ENCODE measurements at regions not wholly inside any gene's neighbourhood (a gene's known extent, or its start where the extent isn't known, plus 50 kb on each side); places are given as distances from the start of the nearest gene placed in this dataset.

DNA sequence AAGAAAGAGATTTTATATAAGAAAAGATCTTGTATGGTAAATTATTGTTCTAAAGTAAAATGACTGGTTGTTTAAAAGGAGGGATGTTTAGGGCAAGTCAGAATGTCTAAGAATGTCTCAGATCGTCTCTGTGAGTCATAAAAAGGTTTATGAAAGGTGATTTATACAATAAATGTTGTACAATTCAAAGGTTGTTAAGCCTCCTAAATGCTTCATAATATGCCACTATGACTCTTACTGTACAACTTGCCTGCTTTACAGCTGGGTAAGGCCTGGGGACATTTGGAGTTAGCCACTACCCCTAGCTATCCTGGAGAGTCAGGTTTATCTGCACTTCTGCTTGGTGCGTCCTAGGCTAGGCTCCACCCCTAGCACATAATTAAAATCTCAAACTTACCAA, 927.4 kb downstream of the FSCB start:
- no TSS peak for BruUV-seq (replicated peaks)
- intact Hi-C loops (cut with micrococcal nuclease; ENCODE audit: unreplicated experiment) (no loop called here), in situ Hi-C loops (cut with HindIII; ENCODE audit: extremely low pct_ligation_motif_present, low pct_unique_long_range_greater_than_20kb) (no loop called here)
- no peak overlapping the region for H2AFZ ChIP-seq (ENCODE audit: low read length)
- H3K79me2 ChIP-seq (ENCODE audit: insufficient read depth, low read length) = no peaks in the 10 kb centered on the region
- FAIRE-seq = no peak
- H4K20me1 ChIP-seq (ENCODE audit: insufficient read depth, low read length) = no peaks in the 10 kb centered on the region
- ChIA-PET CTCF (ENCODE audit: low intra/inter-chr PET ratio, low total read pairs) (no interaction called here), POLR2A (no interaction called here)
- 36% methylated on average over 2 of the region's 2 CpGs for WGBS (ENCODE audit: low lambda C conversion rate)
- no peak overlapping the region for H3K4me2 ChIP-seq (ENCODE audit: low read depth, low read length)
- no peak overlapping the region for H3K27ac ChIP-seq (ENCODE audit: extremely low read length, insufficient read depth, low read length)
- no peaks in the 10 kb centered on the region for H3K36me3 ChIP-seq (replicated peaks in 1 of 2; ENCODE audit: control insufficient read depth in 1 of 2, insufficient read depth in 2 of 2, low read length in 2 of 2)
- no peaks in the 10 kb centered on the region for H3K4me1 ChIP-seq (ENCODE audit: insufficient read depth, low read length)
- H3K27me3 ChIP-seq (ENCODE audit: control insufficient read depth in 1 of 2, insufficient read depth in 2 of 2, low read length in 2 of 2) = no peaks in the 10 kb centered on the region
- DNase-seq (ENCODE audit: low spot score) = no peak
- ATAC-seq = no peak
- H3K9me3 ChIP-seq (ENCODE audit: low read length) = peaks cover 12% of the 10 kb centered on the region; the same call in 1 of the 2 replicates
- no peak overlapping the region for H3K9ac ChIP-seq (ENCODE audit: insufficient read depth, low read depth, low read length)
- H3K4me3 ChIP-seq (replicated peaks in 1 of 3; ENCODE audit: insufficient read depth in 1 of 3, low read depth in 2 of 3, low read length in 3 of 3) = no peak overlapping the region
- TF ChIP-seq, protein P1, sequence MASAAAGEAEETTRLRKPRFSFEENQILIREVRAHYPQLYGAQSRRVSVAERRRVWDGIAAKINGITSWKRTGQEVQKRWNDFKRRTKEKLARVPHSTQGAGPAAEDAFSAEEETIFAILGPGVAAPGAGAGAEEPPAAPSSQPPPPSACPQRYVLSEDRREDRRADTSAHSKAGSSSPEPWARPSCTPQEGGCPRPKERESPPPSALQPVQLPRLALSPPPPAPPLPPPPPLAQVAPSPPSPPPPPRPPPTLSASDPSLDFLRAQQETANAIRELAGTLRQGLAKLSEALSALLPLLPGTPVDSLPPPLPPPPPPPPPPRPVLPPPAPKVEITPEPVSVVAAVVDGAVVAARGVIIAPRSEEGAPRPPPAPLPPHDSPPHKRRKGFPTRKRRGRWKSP (CRISPR knock-in tag; IDR thresholded peaks at IDR 0.05) = no peak
- no peak for TF ChIP-seq ZNF292 (CRISPR knock-in tag; IDR thresholded peaks at IDR 0.05; ENCODE audit: borderline replicate concordance, low read depth)
- no peak for TF ChIP-seq ZNF33A (CRISPR knock-in tag; IDR thresholded peaks at IDR 0.05; ENCODE audit: borderline replicate concordance)

DNA sequence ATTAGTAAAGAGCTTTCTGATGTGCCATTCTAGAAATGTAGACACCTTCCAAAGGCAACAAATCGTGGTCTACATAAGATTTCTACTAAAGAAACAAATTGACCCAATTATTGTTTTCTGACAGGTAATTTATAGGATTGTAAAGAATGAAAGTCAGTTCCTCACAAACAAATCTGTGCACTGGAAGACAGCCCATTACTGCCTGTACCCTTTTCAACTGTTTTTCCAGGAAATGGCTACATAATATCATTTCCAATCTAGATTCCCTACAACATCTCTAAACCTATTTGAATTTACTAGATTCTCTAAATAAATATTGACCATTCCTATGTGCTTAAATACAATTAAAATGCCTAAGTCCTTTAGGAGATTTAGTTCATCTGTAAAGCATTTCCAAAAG, 939.1 kb downstream of the FSCB start:
- Histone ChIP-seq H3K4me1 (ENCODE audit: insufficient read depth, low read length) (no peaks in the 10 kb centered on the region), H3K27ac (ENCODE audit: extremely low read length, insufficient read depth, low read length) (no peak overlapping the region), H3K36me3 (replicated peaks in 1 of 2; ENCODE audit: control insufficient read depth in 1 of 2, insufficient read depth in 2 of 2, low read length in 2 of 2) (no peaks in the 10 kb centered on the region), H3K79me2 (ENCODE audit: insufficient read depth, low read length) (no peaks in the 10 kb centered on the region), H3K4me2 (ENCODE audit: low read depth, low read length) (no peak overlapping the region), H2AFZ (ENCODE audit: low read length) (no peak overlapping the region), H3K27me3 (ENCODE audit: control insufficient read depth in 1 of 2, insufficient read depth in 2 of 2, low read length in 2 of 2) (no peaks in the 10 kb centered on the region), H3K4me3 (replicated peaks in 1 of 3; ENCODE audit: insufficient read depth in 1 of 3, low read depth in 2 of 3, low read length in 3 of 3) (no peak overlapping the region), H3K9ac (ENCODE audit: insufficient read depth, low read depth, low read length) (no peak overlapping the region), H3K9me3 (ENCODE audit: low read length) (no peaks in the 10 kb centered on the region), H4K20me1 (ENCODE audit: insufficient read depth, low read length) (no peaks in the 10 kb centered on the region)
- TF ChIP-seq, protein P2, sequence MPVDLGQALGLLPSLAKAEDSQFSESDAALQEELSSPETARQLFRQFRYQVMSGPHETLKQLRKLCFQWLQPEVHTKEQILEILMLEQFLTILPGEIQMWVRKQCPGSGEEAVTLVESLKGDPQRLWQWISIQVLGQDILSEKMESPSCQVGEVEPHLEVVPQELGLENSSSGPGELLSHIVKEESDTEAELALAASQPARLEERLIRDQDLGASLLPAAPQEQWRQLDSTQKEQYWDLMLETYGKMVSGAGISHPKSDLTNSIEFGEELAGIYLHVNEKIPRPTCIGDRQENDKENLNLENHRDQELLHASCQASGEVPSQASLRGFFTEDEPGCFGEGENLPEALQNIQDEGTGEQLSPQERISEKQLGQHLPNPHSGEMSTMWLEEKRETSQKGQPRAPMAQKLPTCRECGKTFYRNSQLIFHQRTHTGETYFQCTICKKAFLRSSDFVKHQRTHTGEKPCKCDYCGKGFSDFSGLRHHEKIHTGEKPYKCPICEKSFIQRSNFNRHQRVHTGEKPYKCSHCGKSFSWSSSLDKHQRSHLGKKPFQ (CRISPR knock-in tag; IDR thresholded peaks at IDR 0.05; ENCODE audit: insufficient replicate concordance) = no peak
- no peak for TF ChIP-seq FOXK2 (IDR thresholded peaks at IDR 0.05)
- intact Hi-C loops (cut with micrococcal nuclease; ENCODE audit: unreplicated experiment) (no loop called here), in situ Hi-C loops (cut with HindIII; ENCODE audit: extremely low pct_ligation_motif_present, low pct_unique_long_range_greater_than_20kb) (no loop called here)
- ChIA-PET POLR2A (no interaction called here), CTCF (ENCODE audit: low intra/inter-chr PET ratio, low total read pairs) (no interaction called here)
- WGBS (ENCODE audit: low lambda C conversion rate) = 0% methylated on average over 1 of the region's 1 CpG
- ATAC-seq (no peak), FAIRE-seq (no peak), DNase-seq (ENCODE audit: low spot score) (no peak)
- BruUV-seq (replicated peaks) = no TSS peak
